Stimulated activated CD4-positive, alpha-beta T cell treated with anti-CD3 and anti-CD28 coated beads, Interleukin-4, amount 100 ng/mL, for 24 hours (primary cell): ENCODE measurements at regions not wholly inside any gene's neighbourhood (a gene's known extent, or its start where the extent isn't known, plus 50 kb on each side); places are given as distances from the start of the nearest gene placed in this dataset.
A peak's percentile ranks its signal among the peaks of the same experiment; 100 is the strongest.
"Not testable (repeated sequence)": the region's sequence is repeated elsewhere in the genome, so short reads cannot be mapped to it uniquely, and the experiment has no call there.

Experiments used
- DNase-seq: peaks from one replicate; pipeline ENCODE4 v3.0.0-alpha.2; 2020

GRCh38 chr12:116687888-116688287, 50.0 kb downstream of the SPRING1 start:
- DNase-seq = peak; percentile 48

- DNase-seq = no peak
Observed at GRCh38 chr12:116684891-116685290, 53.0 kb downstream of the SPRING1 start.

GRCh38 chr12:116677202-116677661, 60.6 kb downstream of the SPRING1 start:
- DNase-seq = no peak

- no peak for DNase-seq
Observed at GRCh38 chr12:116675339-116676107, 62.3 kb downstream of the SPRING1 start.

GRCh38 chr12:116674643-116675183, 63.2 kb downstream of the SPRING1 start:
- DNase-seq = no peak

GRCh38 chr12:116673681-116674111, 64.2 kb downstream of the SPRING1 start:
- no peak for DNase-seq

- no peak for DNase-seq
Observed at GRCh38 chr12:116672842-116673516, 64.9 kb downstream of the SPRING1 start.

- no peak for DNase-seq
Observed at GRCh38 chr12:116672010-116672409, 65.9 kb downstream of the SPRING1 start.

GRCh38 chr12:116670859-116671258, 67.0 kb downstream of the SPRING1 start:
- no peak for DNase-seq

- DNase-seq = no peak
Observed at GRCh38 chr12:116667752-116668151, 70.1 kb downstream of the SPRING1 start.

- not testable (repeated sequence) for DNase-seq
Observed at GRCh38 chr12:116666829-116667228, 71.0 kb downstream of the SPRING1 start.

- no peak for DNase-seq
Observed at GRCh38 chr12:116666305-116666673, 71.6 kb downstream of the SPRING1 start.

GRCh38 chr12:116665666-116666304, 72.1 kb downstream of the SPRING1 start:
- no peak for DNase-seq

GRCh38 chr12:116664085-116664484, 73.8 kb downstream of the SPRING1 start:
- no peak for DNase-seq

- DNase-seq = no peak
Observed at GRCh38 chr12:116662612-116663144, 75.2 kb downstream of the SPRING1 start.

- DNase-seq = no peak
Observed at GRCh38 chr12:116661341-116661740, 76.5 kb downstream of the SPRING1 start.

GRCh38 chr12:116660740-116661139, 77.1 kb downstream of the SPRING1 start:
- not testable (repeated sequence) for DNase-seq

GRCh38 chr12:116659771-116660481, 77.9 kb downstream of the SPRING1 start:
- DNase-seq = no peak

- DNase-seq = no peak
Observed at GRCh38 chr12:116657921-116658495, 79.9 kb downstream of the SPRING1 start.

- no peak for DNase-seq
Observed at GRCh38 chr12:116656306-116656705, 81.6 kb downstream of the SPRING1 start.

- no peak for DNase-seq
Observed at GRCh38 chr12:116654226-116654743, 83.6 kb downstream of the SPRING1 start.

- DNase-seq = no peak
Observed at GRCh38 chr12:116651089-116651488, 86.8 kb downstream of the SPRING1 start.
